Upper lobe of right lung (tissue), 1 donor: ENCODE measurements at regions not wholly inside any gene's neighbourhood (a gene's known extent, or its start where the extent isn't known, plus 50 kb on each side); places are given as distances from the start of the nearest gene placed in this dataset.

Source experiments
- ATAC-seq: fragments of 200-7000 bp; cut with Tn5 transposase; one replicate; pipeline ENCODE4 v1.9.1; 2020; ENCODE audit warnings: mild to moderate bottlenecking, moderate library complexity
- DNase-seq: peaks from one replicate; pipeline ENCODE4 v3.0.0-alpha.2; 2020
- H3K27ac ChIP-seq: fragments of 200-600 bp; one replicate; pipeline ENCODE4 v1.8.0; 2022
- H3K27me3 ChIP-seq: fragments of 200-600 bp; one replicate; pipeline ENCODE4 v1.8.0; 2022; ENCODE audit warnings: mild to moderate bottlenecking
- H3K36me3 ChIP-seq: fragments of 200-600 bp; one replicate; pipeline ENCODE4 v1.8.0; 2022
- H3K4me1 ChIP-seq: fragments of 200-600 bp; one replicate; pipeline ENCODE4 v1.8.0; 2022
- H3K4me3 ChIP-seq: fragments of 200-600 bp; one replicate; pipeline ENCODE4 v1.8.0; 2022; ENCODE audit warnings: mild to moderate bottlenecking
- H3K9me3 ChIP-seq: fragments of 200-600 bp; one replicate; pipeline ENCODE4 v1.8.0; 2022
- intact Hi-C: fragments of 100-400 bp; cut with DNase I; formaldehyde crosslinking; loops from one replicate; pipeline ENCODE4 v1.11.0; 2022
- TF ChIP-seq, protein P1 (sequence below): fragments of 200-600 bp; IDR thresholded peaks from one replicate; pipeline ENCODE4 v1.8.0; 2022; ENCODE audit warnings: antibody characterized with exemption
- donor health status: DM: no; HTN: yes; CAD: no; lungs with severe emphysema.

DNA sequence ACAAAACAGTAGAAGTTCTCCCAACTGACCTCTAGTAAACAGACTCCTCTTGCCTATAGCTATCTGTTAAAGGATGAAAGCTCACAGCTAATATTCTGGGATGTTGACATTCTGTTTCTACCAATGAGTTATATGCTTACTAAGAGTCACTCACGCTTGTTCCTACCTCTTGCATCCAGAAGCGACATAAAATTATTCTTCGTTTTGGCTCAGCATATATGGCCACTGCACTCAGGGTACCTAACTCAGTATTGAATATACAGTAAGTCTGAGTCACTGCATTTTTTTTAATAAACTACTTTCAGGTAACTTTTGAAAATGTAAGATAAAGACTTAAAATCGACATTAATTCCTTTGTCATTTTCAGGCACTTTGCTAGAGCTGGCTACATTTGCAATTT is 214.4 kb upstream of the STXBP5 start:
- Histone ChIP-seq H3K4me3 (no peak overlapping the region), H3K36me3 (no peaks in the 10 kb centered on the region), H3K9me3 (no peaks in the 10 kb centered on the region), H3K27me3 (no peaks in the 10 kb centered on the region), H3K27ac (no peak overlapping the region), H3K4me1 (no peaks in the 10 kb centered on the region)
- intact Hi-C loops = no loop called here
- ATAC-seq = no peak
- TF ChIP-seq, protein P1, sequence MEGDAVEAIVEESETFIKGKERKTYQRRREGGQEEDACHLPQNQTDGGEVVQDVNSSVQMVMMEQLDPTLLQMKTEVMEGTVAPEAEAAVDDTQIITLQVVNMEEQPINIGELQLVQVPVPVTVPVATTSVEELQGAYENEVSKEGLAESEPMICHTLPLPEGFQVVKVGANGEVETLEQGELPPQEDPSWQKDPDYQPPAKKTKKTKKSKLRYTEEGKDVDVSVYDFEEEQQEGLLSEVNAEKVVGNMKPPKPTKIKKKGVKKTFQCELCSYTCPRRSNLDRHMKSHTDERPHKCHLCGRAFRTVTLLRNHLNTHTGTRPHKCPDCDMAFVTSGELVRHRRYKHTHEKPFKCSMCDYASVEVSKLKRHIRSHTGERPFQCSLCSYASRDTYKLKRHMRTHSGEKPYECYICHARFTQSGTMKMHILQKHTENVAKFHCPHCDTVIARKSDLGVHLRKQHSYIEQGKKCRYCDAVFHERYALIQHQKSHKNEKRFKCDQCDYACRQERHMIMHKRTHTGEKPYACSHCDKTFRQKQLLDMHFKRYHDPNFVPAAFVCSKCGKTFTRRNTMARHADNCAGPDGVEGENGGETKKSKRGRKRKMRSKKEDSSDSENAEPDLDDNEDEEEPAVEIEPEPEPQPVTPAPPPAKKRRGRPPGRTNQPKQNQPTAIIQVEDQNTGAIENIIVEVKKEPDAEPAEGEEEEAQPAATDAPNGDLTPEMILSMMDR = no peak
- no peak for DNase-seq

DNA sequence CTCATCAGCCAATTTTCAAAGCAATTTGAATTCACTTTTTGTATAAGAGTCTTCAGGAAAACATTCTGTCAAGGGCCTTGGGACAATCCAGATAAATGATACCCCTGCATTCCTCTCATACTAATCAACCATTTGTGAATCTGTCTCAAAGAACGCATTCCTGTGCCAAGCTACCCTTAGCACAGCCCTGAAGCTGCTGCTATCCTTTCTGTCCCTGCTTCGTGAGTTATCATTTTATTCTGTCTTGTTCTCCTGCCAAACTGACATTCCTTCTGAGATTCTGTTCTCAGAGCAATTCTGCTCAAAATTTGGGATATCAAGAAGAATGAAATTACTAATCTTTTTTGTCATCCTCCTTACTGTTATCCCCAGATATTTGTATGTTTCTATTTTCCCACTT is 213.9 kb upstream of the STXBP5 start:
- Histone ChIP-seq H3K27me3 (no peaks in the 10 kb centered on the region), H3K4me1 (no peaks in the 10 kb centered on the region), H3K9me3 (no peaks in the 10 kb centered on the region), H3K36me3 (no peaks in the 10 kb centered on the region), H3K27ac (no peak overlapping the region), H3K4me3 (no peak overlapping the region)
- TF ChIP-seq, protein P1 = no peak
- intact Hi-C loops = no loop called here
- DNase-seq (no peak), ATAC-seq (no peak)

DNA sequence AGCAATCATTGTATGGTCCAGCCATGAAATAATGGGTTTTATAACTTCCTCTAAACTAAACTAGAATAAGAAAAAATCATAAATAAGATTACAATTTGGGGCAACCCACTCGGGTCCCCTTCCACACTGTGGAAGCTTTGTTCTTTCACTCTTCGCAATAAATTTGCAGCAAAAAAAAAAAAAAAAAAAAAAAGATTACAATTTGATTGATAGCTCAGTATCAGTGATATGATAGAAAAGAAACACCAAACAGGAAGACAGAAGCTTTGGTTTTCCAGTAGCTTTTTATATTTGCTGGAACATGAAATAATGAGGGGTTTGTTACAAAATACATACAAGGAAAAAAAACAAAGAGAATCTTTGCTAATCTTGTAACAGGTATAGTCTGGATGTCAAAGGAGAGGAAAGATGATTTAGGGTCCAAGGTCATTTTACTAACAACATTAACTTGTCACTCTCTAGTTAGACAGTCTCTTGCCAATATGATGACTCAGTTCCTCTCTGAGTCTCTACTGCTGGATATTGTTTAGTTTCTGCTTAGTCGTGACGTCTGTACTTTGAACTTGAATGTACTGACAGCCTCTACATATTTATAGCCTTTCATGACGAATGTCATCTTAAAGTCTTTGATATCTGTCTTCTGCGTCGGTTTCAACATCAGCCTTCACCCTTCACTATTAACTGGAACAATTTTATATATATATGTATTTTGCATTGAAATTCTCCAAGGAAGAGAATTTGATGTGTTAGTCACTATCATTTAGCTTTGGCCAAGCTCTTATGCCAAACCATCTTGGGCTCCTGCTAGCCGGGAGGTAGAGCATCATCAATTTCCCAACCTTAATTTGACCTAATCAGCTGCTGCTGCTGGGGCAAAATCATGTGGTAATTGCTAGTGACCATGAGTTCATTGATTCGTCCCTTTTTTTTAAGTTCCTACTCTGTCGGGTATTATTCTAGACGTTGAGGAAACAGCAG is 213.1 kb upstream of the STXBP5 start:
- no peak overlapping the region for H3K4me3 ChIP-seq
- no peak overlapping the region for H3K27ac ChIP-seq
- no peaks in the 10 kb centered on the region for H3K4me1 ChIP-seq
- TF ChIP-seq, protein P1 = no peak
- H3K9me3 ChIP-seq = no peaks in the 10 kb centered on the region
- intact Hi-C loops = no loop called here
- H3K36me3 ChIP-seq = no peaks in the 10 kb centered on the region
- ATAC-seq (no peak), DNase-seq (no peak)
- no peaks in the 10 kb centered on the region for H3K27me3 ChIP-seq

DNA sequence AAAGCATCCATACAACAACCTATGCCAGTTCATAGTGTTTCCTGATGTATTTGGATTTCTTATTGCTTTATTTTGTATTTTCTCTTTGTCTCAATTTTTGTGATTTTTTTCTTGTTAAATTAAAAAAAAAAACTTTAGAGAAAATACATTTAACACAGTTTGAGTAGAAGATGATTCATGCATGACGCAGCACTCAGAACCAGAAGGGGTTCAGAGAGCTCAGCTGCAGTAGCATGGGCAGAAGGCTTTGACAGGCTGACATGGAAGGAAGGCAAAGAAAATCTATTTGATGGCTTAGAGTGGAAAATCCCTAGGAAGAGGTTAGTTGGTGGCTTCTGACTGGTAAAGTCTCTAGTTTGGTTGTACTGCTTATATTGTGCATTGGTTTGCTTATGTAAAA is 207.2 kb upstream of the STXBP5 start:
- TF ChIP-seq, protein P1 = no peak

DNA sequence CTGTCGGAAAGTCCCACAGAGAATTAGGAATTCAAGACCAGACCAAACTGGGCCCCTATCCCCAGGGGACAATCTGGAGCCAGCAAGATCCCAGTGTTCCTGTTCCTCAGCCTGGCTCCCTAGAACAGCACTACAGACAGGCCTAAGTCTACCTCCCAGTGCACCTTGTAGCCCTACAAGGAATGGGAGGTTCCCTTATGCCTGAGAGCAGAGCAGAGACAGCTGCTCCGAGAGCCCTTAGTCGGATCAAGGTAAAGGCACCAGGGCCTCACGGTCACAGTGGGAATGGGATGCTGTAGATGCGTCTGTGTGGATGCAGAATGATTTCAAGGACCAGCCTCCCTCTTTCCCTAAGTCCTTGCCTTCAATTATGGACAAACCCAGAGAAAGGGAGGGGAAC is 204.5 kb upstream of the STXBP5 start:
- intact Hi-C loops = no loop called here
- no peak for ATAC-seq
- no peaks in the 10 kb centered on the region for H3K4me1 ChIP-seq

More for the DNA sequence above, 207.2 kb upstream of the STXBP5 start:
- Histone ChIP-seq H3K4me3 (no peak overlapping the region), H3K4me1 (no peaks in the 10 kb centered on the region), H3K9me3 (no peaks in the 10 kb centered on the region), H3K27ac (no peak overlapping the region), H3K27me3 (no peaks in the 10 kb centered on the region), H3K36me3 (no peaks in the 10 kb centered on the region)
- DNase-seq (no peak), ATAC-seq (no peak)
- intact Hi-C loops = no loop called here

More for the DNA sequence above, 204.5 kb upstream of the STXBP5 start:
- no peak overlapping the region for H3K27ac ChIP-seq
- no peak overlapping the region for H3K4me3 ChIP-seq
- H3K9me3 ChIP-seq = no peaks in the 10 kb centered on the region
- H3K27me3 ChIP-seq = no peaks in the 10 kb centered on the region
- DNase-seq = no peak
- TF ChIP-seq, protein P1 = no peak
- no peaks in the 10 kb centered on the region for H3K36me3 ChIP-seq
